HEK293T (cell line): ENCODE measurements at regions not wholly inside any gene's neighbourhood (a gene's known extent, or its start where the extent isn't known, plus 50 kb on each side); places are given as distances from the start of the nearest gene placed in this dataset.

Experiments
- FOXM1 ChIP-seq: fragments of 450-650 bp; IDR thresholded peaks from 2 replicates; pipeline ENCODE4 v1.6.1; 2017; ENCODE audit warnings: mild to moderate bottlenecking, borderline replicate concordance
- SP1 ChIP-seq: fragments of 450-650 bp; IDR thresholded peaks from 2 replicates; pipeline ENCODE4 v1.6.1; 2017

GRCh38 chr9:80157561-80157983 lies 585.8 kb downstream of the TLE4 start:
- no peak for TF ChIP-seq SP1
- TF ChIP-seq FOXM1: peak; percentile 70
